ENCODE measurements at regions not wholly inside any gene's neighbourhood (a gene's known extent, or its start where the extent isn't known, plus 50 kb on each side); places are given as distances from the start of the nearest gene placed in this dataset.

DNA sequence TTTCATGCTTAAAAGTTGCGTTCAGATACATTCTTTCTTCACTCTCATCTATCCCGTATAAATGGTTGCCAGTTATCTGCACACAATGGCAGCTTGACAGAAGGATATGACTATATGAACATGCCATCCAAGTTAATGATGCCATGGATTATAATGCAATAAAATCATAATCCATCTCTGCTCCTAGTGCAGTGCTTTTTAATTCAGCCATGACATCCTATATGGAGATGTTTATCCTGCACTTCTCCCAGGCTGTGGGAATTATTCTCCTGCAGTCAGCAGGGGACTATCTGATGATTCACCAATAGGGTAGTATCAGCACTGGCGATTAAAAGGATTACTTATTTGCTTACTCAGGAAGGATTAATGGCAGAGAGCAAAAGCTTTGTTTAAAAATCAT is 273.8 kb downstream of the SAMD5 start:
- TF ChIP-seq, protein P1, sequence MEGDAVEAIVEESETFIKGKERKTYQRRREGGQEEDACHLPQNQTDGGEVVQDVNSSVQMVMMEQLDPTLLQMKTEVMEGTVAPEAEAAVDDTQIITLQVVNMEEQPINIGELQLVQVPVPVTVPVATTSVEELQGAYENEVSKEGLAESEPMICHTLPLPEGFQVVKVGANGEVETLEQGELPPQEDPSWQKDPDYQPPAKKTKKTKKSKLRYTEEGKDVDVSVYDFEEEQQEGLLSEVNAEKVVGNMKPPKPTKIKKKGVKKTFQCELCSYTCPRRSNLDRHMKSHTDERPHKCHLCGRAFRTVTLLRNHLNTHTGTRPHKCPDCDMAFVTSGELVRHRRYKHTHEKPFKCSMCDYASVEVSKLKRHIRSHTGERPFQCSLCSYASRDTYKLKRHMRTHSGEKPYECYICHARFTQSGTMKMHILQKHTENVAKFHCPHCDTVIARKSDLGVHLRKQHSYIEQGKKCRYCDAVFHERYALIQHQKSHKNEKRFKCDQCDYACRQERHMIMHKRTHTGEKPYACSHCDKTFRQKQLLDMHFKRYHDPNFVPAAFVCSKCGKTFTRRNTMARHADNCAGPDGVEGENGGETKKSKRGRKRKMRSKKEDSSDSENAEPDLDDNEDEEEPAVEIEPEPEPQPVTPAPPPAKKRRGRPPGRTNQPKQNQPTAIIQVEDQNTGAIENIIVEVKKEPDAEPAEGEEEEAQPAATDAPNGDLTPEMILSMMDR (IDR thresholded peaks at IDR 0.05; ENCODE audit: low read depth, low read length) = no peak

DNA sequence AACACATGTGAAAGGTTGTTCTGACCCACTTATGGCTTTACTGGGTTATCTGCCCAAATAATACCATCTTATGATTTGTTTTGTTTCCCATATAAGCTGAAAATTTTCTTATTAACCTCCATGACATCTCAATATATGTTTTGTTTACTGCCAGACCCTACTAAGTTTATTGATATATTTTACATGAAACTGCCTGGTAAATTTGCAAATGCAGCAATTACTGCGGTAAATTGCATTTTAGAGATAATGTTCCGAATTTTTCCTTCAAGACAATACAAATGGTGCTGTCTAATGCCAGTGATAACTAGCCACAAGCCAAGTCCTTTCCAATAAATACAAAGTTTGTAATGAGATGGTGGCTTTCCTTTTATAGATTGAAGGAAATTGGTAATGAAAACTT is 275.9 kb downstream of the SAMD5 start:
- Histone ChIP-seq H3K27ac (no peak overlapping the region), H3K9me3 (ENCODE audit: low read depth) (no peaks in the 10 kb centered on the region), H3K4me3 (no peak overlapping the region), H3K27me3 (no peaks in the 10 kb centered on the region), H3K36me3 (no peaks in the 10 kb centered on the region), H3K4me1 (ENCODE audit: low read depth) (no peaks in the 10 kb centered on the region)
- no peak for DNase-seq (ENCODE audit: low read depth in 1 of 2, low spot score in 1 of 2)
- TF ChIP-seq, protein P1 (IDR thresholded peaks at IDR 0.05; ENCODE audit: low read depth, low read length) = no peak

More for the DNA sequence above, 273.8 kb downstream of the SAMD5 start:
- peak in 1 of 2 donors; percentile 2 for DNase-seq (ENCODE audit: low read depth in 1 of 2, low spot score in 1 of 2)
- Histone ChIP-seq H3K27ac (no peak overlapping the region), H3K9me3 (ENCODE audit: low read depth) (no peaks in the 10 kb centered on the region), H3K36me3 (no peaks in the 10 kb centered on the region), H3K4me3 (no peak overlapping the region), H3K27me3 (no peaks in the 10 kb centered on the region), H3K4me1 (ENCODE audit: low read depth) (no peaks in the 10 kb centered on the region)

DNA sequence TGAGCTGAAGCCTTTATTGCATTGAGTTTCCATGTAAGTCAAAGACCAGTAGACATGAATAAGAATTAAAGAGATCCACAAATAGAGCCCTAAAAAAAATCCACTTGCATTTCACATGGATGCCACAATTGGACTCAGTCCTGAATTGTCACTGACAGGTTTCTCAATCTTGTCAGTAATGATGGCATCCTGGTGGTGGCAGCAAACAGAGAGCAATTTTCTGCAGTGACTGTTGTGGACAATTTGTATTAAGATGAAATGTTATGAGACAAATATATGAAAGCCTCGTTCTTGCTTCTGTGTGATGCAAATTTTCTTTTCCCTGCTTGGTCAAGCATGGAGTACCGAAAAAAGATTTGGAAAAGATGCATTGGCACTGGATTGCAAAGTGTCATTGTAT is 278.9 kb downstream of the SAMD5 start:
- Histone ChIP-seq H3K36me3 (no peaks in the 10 kb centered on the region), H3K4me3 (no peak overlapping the region), H3K27ac (no peak overlapping the region), H3K27me3 (no peaks in the 10 kb centered on the region), H3K9me3 (ENCODE audit: low read depth) (no peaks in the 10 kb centered on the region), H3K4me1 (ENCODE audit: low read depth) (no peaks in the 10 kb centered on the region)
- TF ChIP-seq, protein P1 (IDR thresholded peaks at IDR 0.05; ENCODE audit: low read depth, low read length) = no peak
- no peak for DNase-seq (ENCODE audit: low read depth in 1 of 2, low spot score in 1 of 2)

DNA sequence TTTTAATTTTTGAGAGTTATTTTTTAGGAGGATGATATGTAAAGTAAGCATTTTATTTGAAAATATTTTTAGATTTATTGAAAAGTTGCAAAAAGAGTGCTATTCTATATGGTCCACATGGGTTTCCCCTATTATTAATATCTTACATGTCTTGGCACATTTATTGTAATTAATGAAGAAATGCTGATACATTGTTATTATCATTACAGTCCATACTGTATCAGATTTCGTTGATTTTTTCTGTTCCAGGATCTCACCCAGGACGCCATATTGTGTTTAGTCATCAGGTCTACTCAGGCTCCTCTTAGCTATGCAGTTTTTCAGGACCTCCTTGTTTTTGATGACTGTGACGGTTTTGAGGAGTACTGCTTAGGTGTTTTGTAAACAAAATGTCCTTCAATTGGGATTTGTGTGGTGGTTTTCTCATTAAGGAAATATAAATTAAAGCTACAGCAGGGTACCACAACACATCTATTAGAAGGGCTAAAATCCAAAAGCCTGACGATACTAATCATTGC is 281.0 kb downstream of the SAMD5 start:
- no peak overlapping the region for H3K4me3 ChIP-seq
- no peak overlapping the region for H3K27ac ChIP-seq
- H3K9me3 ChIP-seq (ENCODE audit: low read depth) = no peaks in the 10 kb centered on the region
- H3K4me1 ChIP-seq (ENCODE audit: low read depth) = no peaks in the 10 kb centered on the region
- H3K27me3 ChIP-seq = no peaks in the 10 kb centered on the region
- DNase-seq (ENCODE audit: low read depth in 1 of 2, low spot score in 1 of 2) = no peak
- no peaks in the 10 kb centered on the region for H3K36me3 ChIP-seq
- TF ChIP-seq, protein P1 (IDR thresholded peaks at IDR 0.05; ENCODE audit: low read depth, low read length) = no peak

DNA sequence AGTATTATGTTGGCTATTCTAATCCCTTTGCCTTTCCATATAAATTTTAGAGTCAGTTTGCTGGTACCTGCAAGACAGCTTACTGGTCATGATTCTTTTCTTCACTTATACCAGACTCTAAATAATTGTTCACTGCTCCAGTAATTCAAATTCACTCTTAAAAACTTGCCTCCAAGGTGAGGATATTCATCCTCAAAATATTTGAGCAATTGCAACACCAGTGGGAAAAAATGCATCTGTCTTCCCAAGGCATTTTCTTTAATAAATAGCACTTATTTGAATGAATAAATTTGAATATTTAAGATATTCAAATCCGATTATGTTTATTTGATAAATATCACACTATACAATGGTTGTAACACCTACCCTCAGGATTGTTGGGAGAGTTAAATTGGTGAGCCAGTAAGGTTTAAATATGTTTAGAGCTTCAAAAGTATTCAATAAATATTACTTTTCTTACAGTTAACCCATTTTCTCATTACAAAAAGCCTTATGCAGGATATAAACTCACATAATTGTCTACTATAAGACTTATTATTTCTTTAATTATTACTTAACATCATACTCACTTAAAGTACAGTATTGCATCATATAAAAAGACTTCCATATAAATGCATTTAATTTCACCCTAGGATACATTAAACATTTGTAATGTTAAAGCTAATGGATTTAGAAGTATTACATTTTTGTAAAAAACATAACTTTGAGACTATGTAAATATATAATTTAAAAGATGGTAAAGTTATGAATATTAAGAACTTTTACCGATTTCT is 285.6 kb downstream of the SAMD5 start:
- no peaks in the 10 kb centered on the region for H3K9me3 ChIP-seq (ENCODE audit: low read depth)
- no peak for DNase-seq (ENCODE audit: low read depth in 1 of 2, low spot score in 1 of 2)
- TF ChIP-seq, protein P1 (IDR thresholded peaks at IDR 0.05; ENCODE audit: low read depth, low read length) = no peak
- no peaks in the 10 kb centered on the region for H3K27me3 ChIP-seq
- no peak overlapping the region for H3K4me3 ChIP-seq
- no peaks in the 10 kb centered on the region for H3K36me3 ChIP-seq
- no peak overlapping the region for H3K27ac ChIP-seq
- H3K4me1 ChIP-seq (ENCODE audit: low read depth) = no peaks in the 10 kb centered on the region

Measured in cardiac muscle cell (in vitro differentiated cells and primary cell).